ENCODE measurements at regions not wholly inside any gene's neighbourhood (a gene's known extent, or its start where the extent isn't known, plus 50 kb on each side); places are given as distances from the start of the nearest gene placed in this dataset.

- no peak for DNase-seq
Measured at GRCh38 chr6:14705841-14706377, 540.0 kb upstream of the JARID2 start.

- DNase-seq, result peak in 4 of 14 donors; percentile 16 to 76 (median 46)
Measured at GRCh38 chr6:14706378-14706929, 539.4 kb upstream of the JARID2 start.

- peak in 1 of 14 donors; percentile 27 for DNase-seq
Measured at GRCh38 chr6:14707276-14707675, 538.6 kb upstream of the JARID2 start.

DNA sequence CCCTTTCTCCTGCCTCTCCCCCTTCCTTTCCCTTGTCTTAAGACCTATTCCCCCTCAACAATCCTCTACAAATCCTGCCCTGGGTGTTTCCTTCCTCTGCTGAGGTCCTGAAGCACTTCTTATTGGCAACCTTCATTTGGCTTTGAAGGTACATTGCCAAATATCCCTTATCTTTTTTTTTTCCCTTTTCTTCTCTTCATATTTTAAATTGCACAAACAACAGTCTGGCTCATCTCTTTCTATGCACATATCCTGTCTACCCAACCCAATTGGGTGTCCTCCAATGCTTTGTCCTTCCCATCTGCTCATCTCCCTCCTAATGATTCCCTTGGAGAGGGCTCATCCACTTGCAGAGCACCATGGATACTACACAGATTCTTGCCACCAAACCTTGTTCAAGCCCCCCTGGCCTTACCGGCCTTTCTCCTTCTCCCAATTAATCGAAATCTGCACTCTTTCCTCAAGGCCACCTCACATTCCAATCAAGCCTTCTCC, 537.9 kb upstream of the JARID2 start:
- DNase-seq, result peak in 1 of 14 donors; percentile 89

- DNase-seq, result no peak
Measured at GRCh38 chr6:14709066-14709670, 536.7 kb upstream of the JARID2 start.

- peak in 1 of 14 donors; percentile 21 for DNase-seq
Measured at GRCh38 chr6:14709900-14710299, 536.0 kb upstream of the JARID2 start.

DNA sequence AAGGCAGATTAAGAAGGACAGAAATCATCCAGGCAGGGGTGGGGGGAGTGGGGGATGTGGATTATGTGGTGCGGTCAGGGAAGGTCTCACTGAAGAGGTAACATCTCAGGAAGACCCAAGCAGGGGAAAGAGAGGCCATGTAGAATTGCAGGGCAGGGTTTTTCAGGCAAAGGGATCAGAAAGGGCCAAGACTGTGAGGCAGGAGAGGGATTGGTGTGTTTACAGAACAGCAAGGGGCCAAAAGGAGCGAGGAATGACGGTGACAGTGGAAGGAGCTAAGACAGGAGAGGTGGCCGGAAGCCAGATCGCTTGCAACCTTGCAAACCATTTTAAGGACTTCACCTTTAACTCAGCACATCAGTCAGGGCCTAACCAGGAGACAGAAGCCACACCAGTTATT, 535.4 kb upstream of the JARID2 start:
- no peak for DNase-seq

DNA sequence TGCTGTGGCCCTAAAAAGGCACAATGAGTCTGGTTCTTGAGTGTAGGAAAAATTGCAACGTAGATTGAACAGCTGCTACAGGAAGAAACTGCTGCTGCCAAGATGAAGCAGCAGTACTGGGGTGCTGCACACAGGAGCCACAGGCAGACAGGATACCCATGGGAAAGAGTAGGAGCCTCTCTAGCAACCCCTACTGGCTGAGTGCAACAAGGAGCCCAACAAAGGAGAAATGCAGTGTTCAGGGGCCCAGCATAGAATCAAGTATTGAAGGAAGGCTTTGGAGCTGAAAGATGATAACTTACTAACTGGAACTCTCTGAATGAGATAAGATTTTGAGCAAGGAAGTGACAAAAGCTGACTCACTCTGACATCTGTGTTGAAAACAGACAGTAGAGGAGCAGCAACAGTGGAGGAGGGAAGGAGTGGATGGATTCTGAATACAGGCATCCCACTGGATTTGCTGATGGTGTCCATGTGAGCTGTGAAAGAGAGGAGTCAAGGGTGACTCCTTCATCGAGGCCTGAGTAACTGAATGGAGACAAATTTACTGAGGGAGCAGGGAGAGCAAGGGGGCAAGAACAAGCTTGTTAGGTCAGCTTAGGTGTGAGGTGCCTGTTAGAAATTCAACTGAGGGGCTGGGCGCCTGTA, 534.7 kb upstream of the JARID2 start:
- DNase-seq, result no peak

- no peak for DNase-seq
Measured at GRCh38 chr6:14711704-14712379, 534.0 kb upstream of the JARID2 start.

DNA sequence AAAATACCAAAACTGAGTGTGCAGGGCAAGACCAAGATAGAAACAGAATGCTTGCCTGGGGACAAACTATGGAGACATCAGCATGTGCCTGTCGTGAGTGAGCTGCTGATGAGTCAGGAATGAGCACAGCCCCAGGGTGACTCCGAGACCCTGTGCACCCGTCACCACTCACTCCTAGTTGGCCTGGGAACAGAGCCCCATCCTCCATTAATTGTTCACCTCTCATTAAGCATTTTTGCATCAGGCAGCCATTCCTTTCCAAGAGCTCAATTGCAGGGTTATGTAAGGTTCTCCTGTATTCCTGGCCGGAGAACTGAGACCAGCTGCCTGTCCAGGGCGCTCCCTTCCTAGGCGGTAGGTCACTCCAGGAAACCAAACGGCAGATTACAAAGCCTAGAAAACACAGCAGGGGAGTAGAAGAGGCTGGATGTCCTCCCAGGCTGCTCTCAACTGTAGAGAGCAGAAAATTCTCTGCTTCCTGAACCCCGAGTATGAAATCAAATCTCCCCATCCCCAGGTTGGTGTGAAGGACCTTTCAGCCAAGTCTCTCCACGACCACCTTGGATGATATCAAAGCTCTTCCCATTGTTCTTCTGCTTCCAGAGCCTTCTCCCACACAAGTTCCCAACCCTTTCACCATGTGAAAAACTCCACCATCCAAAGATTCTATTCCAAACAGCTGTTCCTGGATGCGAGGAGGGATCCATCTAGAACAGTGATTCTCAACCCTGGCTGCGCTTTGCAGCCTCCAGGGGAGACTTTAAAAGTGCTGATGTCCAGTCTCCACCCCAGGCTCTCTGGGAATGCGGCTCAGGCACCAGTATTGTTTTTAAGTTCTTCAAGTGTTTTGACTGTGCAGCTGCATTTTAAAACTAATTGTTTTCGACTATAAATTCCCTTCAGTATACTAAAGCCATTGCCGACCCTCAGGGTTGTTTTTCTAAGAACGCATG, 532.6 kb upstream of the JARID2 start:
- peak in 6 of 14 donors; percentile 18 to 85 (median 32) for DNase-seq

- no peak for DNase-seq
Measured at GRCh38 chr6:14713966-14714631, 531.8 kb upstream of the JARID2 start.

- DNase-seq, result no peak
Measured at GRCh38 chr6:14715076-14715475, 530.8 kb upstream of the JARID2 start.

DNA sequence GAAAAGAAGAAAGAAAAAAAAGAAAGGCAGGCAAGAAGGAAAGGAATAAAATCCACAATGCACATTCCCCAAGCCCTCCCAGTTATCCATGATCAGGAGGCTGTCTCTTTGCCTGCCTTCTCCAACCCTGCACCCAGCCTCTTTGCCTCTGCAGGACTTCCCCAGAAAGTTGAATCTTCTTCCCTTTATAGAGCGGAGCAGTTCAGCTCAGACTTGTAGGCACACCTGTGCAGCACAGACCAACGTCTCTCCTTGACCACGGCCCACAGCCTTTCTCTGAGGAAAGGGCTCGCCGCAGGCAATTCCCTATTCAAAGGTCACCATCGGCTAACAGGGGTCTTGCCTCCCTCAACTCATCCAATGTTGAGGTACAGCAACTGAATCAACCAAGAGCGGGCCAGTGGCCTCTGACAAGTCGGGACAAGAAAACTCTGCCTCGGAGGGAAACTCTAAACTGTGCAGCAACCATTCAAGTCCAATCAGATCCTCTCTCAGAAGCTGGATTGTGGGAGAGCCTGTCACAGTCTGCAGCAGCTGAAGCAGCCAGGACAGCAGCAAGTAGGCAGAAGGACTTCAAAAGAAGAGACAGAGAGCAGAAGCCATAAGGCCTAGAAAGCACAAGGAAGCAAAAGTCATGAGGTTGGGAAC, 529.2 kb upstream of the JARID2 start:
- DNase-seq, result no peak

DNA sequence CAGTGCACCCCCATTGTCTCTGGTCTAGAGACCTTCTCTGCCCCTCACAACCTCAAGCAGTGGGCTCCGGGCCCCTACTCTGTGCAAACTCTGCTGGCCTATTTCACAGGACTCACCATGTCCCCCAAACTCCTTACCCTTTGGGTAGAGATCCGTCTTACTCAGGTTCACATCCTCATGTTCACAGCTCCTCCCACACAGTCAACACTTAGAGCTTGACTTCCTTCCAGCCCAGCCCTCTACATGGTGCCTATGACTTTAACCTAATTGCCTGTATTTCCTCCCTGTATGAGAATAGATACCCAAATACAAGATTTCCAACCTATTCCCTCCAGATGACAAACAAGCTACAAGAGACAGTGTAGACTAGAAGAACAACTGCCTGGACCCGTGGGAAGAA, 528.6 kb upstream of the JARID2 start:
- no peak for DNase-seq

DNA sequence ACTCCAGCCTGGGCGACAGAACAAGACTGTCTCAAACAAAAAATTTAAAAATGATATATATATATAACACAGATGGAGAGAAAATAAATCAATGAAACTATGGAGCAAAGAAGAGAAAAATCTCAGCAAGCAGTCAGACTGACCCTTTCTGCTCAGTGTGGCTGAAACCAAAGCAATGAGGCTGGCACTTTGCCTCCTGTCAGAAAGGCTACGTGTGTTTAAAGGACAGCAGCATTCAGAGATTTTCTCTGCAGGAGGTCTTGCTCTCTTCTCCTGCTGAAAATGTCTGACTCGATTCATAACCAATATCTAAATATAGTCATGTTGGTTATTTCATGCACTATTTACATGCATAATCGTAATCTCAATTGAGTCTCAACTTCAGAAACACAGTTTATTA, 527.0 kb upstream of the JARID2 start:
- DNase-seq, result no peak

DNA sequence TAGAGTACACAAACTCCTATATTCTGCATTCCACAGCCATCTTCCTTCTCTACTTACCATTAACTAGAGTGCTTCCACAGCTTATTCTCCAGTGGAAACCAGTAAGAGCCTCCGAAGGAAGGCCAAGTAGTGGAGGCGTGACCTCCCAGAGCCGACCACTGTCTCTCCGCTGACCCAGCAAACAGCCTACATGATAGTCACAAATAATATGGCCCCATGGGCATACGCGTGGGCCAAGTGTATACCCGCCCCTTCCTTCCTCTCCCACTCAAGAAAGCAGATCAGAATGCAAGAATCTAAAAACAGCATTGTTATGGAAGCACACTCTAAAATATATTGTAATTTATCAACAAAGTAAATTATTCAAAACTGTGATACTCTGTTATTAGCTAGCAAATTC, 526.6 kb upstream of the JARID2 start:
- DNase-seq, result no peak

DNA sequence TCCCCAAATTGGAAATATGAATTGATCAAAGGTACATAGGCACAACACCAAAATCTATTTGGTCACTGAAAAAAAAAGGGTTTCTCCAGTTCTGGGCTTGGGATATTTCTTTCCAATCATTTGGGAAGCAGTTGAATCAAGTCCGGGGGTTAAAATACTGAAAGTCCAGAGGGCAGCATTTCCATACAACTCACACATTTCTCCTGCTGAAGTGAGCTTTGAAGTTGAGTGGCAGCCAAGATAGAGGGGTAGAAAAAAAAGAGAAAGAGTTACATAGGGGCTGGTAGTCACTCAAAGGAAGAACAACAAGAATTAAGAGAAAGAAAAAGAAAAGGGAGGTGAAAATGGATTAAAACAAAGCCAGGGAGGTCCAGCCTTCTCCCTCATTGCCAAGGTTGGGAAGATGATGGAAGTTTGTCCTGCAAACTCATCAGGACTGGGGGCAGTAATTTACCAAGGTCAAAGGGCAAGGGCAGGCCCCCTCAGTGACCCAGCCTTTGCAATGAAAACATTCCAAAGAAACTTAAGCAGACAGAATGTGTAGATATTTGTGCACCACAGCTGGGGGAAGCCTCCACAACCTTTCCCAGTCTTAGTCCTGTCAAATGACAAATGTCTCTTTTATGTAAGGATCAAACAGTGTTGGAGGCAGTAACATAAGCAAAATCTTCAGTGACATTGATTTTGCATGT, 525.3 kb upstream of the JARID2 start:
- DNase-seq, result no peak

GRCh38 chr6:14721103-14721758, 524.6 kb upstream of the JARID2 start:
- DNase-seq, result no peak

- no peak for DNase-seq
Measured at GRCh38 chr6:14722001-14722562, 523.8 kb upstream of the JARID2 start.

All from C1 segment of cervical spinal cord (tissue), 14 donors.